Parathyroid adenoma (tissue), 2 donors: ENCODE measurements at regions not wholly inside any gene's neighbourhood (a gene's known extent, or its start where the extent isn't known, plus 50 kb on each side); places are given as distances from the start of the nearest gene placed in this dataset.

Source experiments
- H2AFZ ChIP-seq: fragments of 300-600 bp; sonication (generic); one replicate; pipeline ENCODE4 v1.7.0; 2017; ENCODE audit warnings: antibody characterized with exemption, mild to moderate bottlenecking
- H3K27ac ChIP-seq: fragments of 300-600 bp; sonication (generic); one replicate; pipeline ENCODE4 v1.7.0; 2017
- H3K27me3 ChIP-seq: fragments of 300-600 bp; sonication (generic); one replicate; pipeline ENCODE4 v1.7.0; 2017; ENCODE audit warnings: low read length; ENCODE audit not compliant: control insufficient read depth, insufficient read depth
- H3K36me3 ChIP-seq: fragments of 300-600 bp; sonication (generic); one replicate; pipeline ENCODE4 v1.7.0; 2017; ENCODE audit warnings: low read length; ENCODE audit not compliant: control insufficient read depth, insufficient read depth
- H3K4me1 ChIP-seq: fragments of 300-600 bp; sonication (generic); one replicate; pipeline ENCODE4 v1.7.0; 2017; ENCODE audit warnings: control low read depth
- H3K4me2 ChIP-seq: fragments of 300-600 bp; sonication (generic); one replicate; pipeline ENCODE4 v1.7.0; 2017; ENCODE audit warnings: low read length
- H3K4me3 ChIP-seq: fragments of 300-600 bp; sonication (generic); one replicate; pipeline ENCODE4 v1.7.0; 2017; ENCODE audit warnings: low read depth, low read length
- H3K79me2 ChIP-seq: fragments of 300-600 bp; sonication (generic); one replicate; pipeline ENCODE4 v1.7.0; 2017; ENCODE audit warnings: control low read depth
- H3K9ac ChIP-seq: fragments of 300-600 bp; sonication (generic); one replicate; pipeline ENCODE4 v1.7.0; 2017; ENCODE audit warnings: mild to moderate bottlenecking
- H3K9me3 ChIP-seq: fragments of 300-600 bp; sonication (generic); one replicate; pipeline ENCODE4 v1.7.0; 2017; ENCODE audit warnings: low read length; ENCODE audit not compliant: control insufficient read depth
- TF ChIP-seq, protein P1 (sequence below): fragments of 300-600 bp; sonication (generic); IDR thresholded peaks from one replicate; pipeline ENCODE4 v1.7.0; 2017; ENCODE audit warnings: antibody characterized with exemption, mild to moderate bottlenecking
- donor health status: primary hyperparathyroidism.

DNA sequence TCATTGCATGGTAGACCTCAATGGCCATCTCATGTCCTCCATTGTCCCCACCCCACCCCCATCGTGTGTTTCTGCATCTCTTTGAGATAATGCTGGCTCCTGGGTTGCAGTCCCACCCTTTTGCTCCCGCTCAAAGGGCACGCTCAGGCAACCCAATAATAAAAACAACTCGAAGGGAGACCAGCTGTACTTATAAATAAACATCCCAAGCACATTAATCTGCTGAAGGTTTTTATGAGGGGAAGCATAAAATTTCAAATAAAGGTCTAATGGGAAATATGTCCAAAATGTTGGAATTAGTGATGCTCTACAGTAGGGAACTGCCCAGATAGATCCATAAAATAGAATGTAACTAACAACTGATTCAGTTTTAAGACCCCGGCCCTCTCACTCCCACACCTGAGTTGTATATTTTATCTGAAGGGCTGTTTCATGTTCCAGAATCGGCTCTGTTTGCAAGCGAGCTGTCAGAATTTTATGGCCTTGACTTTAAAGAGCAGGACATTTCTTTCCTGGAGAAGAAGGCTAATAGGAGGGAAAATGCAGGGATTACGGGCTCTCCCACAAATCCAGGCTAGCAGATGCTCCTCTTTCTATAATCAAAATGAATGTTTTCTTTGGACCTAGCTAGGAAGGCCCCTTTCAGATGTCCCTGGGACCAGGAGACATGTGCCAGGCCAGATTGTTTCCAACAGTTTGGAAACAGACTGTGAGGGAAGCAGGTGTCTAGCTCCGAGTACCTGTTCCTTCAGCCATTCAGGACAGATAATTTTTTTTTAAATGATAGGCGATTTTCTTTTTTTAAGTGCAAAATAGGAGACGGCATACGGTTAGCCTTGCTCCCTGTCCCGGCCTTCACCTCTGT, 103.7 kb downstream of the APOB start:
- no peak overlapping the region for H3K4me3 ChIP-seq
- no peak overlapping the region for H3K27ac ChIP-seq
- H3K9me3 ChIP-seq = no peaks in the 10 kb centered on the region
- TF ChIP-seq, protein P1, sequence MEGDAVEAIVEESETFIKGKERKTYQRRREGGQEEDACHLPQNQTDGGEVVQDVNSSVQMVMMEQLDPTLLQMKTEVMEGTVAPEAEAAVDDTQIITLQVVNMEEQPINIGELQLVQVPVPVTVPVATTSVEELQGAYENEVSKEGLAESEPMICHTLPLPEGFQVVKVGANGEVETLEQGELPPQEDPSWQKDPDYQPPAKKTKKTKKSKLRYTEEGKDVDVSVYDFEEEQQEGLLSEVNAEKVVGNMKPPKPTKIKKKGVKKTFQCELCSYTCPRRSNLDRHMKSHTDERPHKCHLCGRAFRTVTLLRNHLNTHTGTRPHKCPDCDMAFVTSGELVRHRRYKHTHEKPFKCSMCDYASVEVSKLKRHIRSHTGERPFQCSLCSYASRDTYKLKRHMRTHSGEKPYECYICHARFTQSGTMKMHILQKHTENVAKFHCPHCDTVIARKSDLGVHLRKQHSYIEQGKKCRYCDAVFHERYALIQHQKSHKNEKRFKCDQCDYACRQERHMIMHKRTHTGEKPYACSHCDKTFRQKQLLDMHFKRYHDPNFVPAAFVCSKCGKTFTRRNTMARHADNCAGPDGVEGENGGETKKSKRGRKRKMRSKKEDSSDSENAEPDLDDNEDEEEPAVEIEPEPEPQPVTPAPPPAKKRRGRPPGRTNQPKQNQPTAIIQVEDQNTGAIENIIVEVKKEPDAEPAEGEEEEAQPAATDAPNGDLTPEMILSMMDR = no peak
- no peak overlapping the region for H3K4me2 ChIP-seq
- no peaks in the 10 kb centered on the region for H3K27me3 ChIP-seq
- H2AFZ ChIP-seq = no peak overlapping the region
- H3K79me2 ChIP-seq = no peaks in the 10 kb centered on the region
- H3K36me3 ChIP-seq = no peaks in the 10 kb centered on the region
- no peaks in the 10 kb centered on the region for H3K4me1 ChIP-seq
- no peak overlapping the region for H3K9ac ChIP-seq

DNA sequence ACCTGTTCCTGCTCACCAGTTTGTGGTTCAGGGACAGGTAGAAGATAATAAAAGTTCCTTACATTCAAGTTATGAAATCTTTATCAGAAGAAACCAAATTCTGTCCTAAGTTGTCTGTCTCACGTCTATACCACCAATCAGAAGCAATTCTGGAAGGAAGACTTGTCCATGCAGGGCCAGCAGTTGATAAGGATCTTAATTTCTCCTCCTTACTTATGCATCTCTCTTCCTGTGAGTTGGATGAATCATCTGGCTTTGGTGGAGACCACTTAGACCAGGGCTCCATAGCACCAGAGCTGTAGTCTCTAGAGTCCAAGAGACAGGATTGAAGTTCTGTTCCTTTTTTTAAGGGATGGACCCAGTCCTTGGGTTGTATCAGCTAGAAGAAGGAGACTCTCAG, 106.5 kb downstream of the APOB start:
- Histone ChIP-seq H3K27ac (no peak overlapping the region), H3K4me3 (no peak overlapping the region), H3K27me3 (no peaks in the 10 kb centered on the region), H3K79me2 (no peaks in the 10 kb centered on the region), H3K36me3 (no peaks in the 10 kb centered on the region), H3K9ac (no peak overlapping the region), H3K4me1 (no peaks in the 10 kb centered on the region), H3K9me3 (no peaks in the 10 kb centered on the region), H2AFZ (no peak overlapping the region), H3K4me2 (no peak overlapping the region)
- TF ChIP-seq, protein P1 = no peak

DNA sequence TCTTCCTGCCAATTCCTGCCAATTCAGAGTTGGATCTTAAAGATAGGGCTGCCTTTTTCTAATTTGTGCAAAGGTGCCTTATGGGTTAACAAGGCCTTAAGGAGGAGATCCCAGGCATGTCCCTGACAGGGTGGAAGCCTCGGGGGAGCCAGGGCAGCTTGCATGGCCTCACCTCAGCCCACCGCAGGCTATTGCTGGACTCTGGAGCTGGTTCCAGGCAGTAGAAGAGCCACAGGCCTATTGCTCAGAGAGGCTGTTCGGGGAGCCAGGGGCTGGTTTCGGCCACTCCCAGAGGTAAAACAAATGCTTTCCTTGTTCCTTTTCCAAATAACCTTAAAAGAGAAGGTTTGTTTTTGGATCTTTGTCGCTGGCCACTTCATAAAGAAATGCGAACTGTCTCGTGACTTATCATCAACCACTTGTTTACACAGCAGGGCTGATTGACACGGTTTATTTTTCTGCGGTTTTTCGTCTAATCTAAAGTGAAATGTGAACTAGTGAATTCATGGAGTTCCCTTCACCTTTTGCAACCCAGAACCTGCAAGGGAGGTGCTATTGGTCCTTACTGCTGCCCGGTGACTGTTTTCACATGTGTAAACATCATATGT, 108.6 kb downstream of the APOB start:
- Histone ChIP-seq H3K27me3 (no peaks in the 10 kb centered on the region), H3K36me3 (no peaks in the 10 kb centered on the region), H2AFZ (no peak overlapping the region), H3K9ac (no peak overlapping the region), H3K79me2 (no peaks in the 10 kb centered on the region), H3K27ac (no peak overlapping the region), H3K4me3 (no peak overlapping the region), H3K4me2 (no peak overlapping the region), H3K4me1 (no peaks in the 10 kb centered on the region), H3K9me3 (no peaks in the 10 kb centered on the region)
- TF ChIP-seq, protein P1 = no peak

DNA sequence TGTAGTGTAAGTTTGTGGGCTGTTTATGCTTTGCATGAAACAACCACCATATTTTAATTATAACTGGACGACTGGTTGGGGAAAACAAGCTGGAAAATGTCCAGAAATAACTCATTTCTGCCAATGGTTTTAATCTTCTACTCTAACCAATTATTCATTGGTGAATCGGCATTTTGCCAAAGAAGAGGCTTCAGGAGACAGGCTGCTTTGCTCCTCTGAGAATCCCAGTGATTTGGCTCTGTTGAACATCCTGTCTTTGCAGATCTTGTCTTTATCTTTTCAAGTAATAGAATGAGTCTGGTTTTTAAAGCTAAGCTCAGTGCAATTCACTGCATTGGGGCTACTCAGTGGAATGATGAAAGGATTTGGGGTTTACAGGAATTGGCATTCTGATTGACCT, 109.6 kb downstream of the APOB start:
- H3K4me3 ChIP-seq = no peak overlapping the region
- no peaks in the 10 kb centered on the region for H3K36me3 ChIP-seq
- no peaks in the 10 kb centered on the region for H3K4me1 ChIP-seq
- no peaks in the 10 kb centered on the region for H3K9me3 ChIP-seq
- no peak overlapping the region for H3K4me2 ChIP-seq
- no peak overlapping the region for H3K9ac ChIP-seq
- H2AFZ ChIP-seq = no peak overlapping the region
- TF ChIP-seq, protein P1 = no peak
- no peaks in the 10 kb centered on the region for H3K79me2 ChIP-seq
- H3K27me3 ChIP-seq = no peaks in the 10 kb centered on the region
- H3K27ac ChIP-seq = no peak overlapping the region
